Activated CD8-positive, alpha-beta T cell treated with anti-CD3 and anti-CD28 coated beads, Interleukin-2, amount 10 ng/mL, durations not matched to agents 7 days and 5 days (primary cell): ENCODE measurements at regions not wholly inside any gene's neighbourhood (a gene's known extent, or its start where the extent isn't known, plus 50 kb on each side); places are given as distances from the start of the nearest gene placed in this dataset.

ENCODE experiments used
- ATAC-seq: fragments of 150-1000 bp; cut with Tn5 transposase; one replicate; pipeline ENCODE4 v1.10.0; 2021; ENCODE audit warnings: moderate library complexity
- CTCF ChIA-PET: fragments of 350-600 bp; sonication (Branson Sonifier 250); formaldehyde crosslinking; loops from one replicate; lab custom pipeline; 2021; ENCODE audit warnings: antibody characterized with exemption; lab: Charles Lee
- POLR2A ChIA-PET: fragments of 350-600 bp; sonication (Branson Sonifier 250); formaldehyde crosslinking; loops from one replicate; lab custom pipeline; 2021; ENCODE audit warnings: antibody characterized with exemption; lab: Charles Lee
- DNase-seq: peaks from one replicate; pipeline ENCODE4 v3.0.0-alpha.2; 2020
- H3K27ac Mint-ChIP-seq: one replicate; pipeline ENCODE4 v1.8.0; 2021; ENCODE audit warnings: mild to moderate bottlenecking, mixed read lengths
- H3K27me3 Mint-ChIP-seq: one replicate; pipeline ENCODE4 v1.8.0; 2021; ENCODE audit warnings: low read depth, mixed read lengths
- H3K36me3 Mint-ChIP-seq: one replicate; pipeline ENCODE4 v1.8.0; 2021; ENCODE audit warnings: low read depth, mixed read lengths
- H3K4me1 Mint-ChIP-seq: one replicate; pipeline ENCODE4 v1.8.0; 2021; ENCODE audit warnings: low read depth, mixed read lengths
- H3K4me3 Mint-ChIP-seq: one replicate; pipeline ENCODE4 v1.8.0; 2021; ENCODE audit warnings: mild to moderate bottlenecking, mixed read lengths
- H3K9me3 Mint-ChIP-seq: one replicate; pipeline ENCODE4 v1.8.0; 2022; ENCODE audit warnings: mixed read lengths; ENCODE audit not compliant: insufficient read depth

GRCh38 chr2:15042801-15043217 lies 410.3 kb downstream of the LRATD1 start:
- ChIA-PET CTCF (no interaction called here), POLR2A (no interaction called here)
- no peaks in the 10 kb centered on the region for H3K36me3 Mint-ChIP-seq
- DNase-seq: no peak
- H3K4me3 Mint-ChIP-seq: no peak overlapping the region
- no peak for ATAC-seq
- H3K27me3 Mint-ChIP-seq: peaks cover 4% of the 10 kb centered on the region
- H3K9me3 Mint-ChIP-seq: no peaks in the 10 kb centered on the region
- no peaks in the 10 kb centered on the region for H3K4me1 Mint-ChIP-seq
- no peak overlapping the region for H3K27ac Mint-ChIP-seq

- Mint-ChIP-seq H3K4me3 (no peak overlapping the region), H3K27ac (no peak overlapping the region), H3K36me3 (no peaks in the 10 kb centered on the region), H3K27me3 (peaks cover 4% of the 10 kb centered on the region), H3K4me1 (no peaks in the 10 kb centered on the region), H3K9me3 (no peaks in the 10 kb centered on the region)
- DNase-seq: no peak
- ChIA-PET CTCF (interaction anchor here (0.6 kb wide), 1 partner anchor 1501 kb away, joined by 3 read pairs; no protein-coding TSS in a partner anchor), POLR2A (no interaction called here)
- ATAC-seq: no peak
Observed at GRCh38 chr2:15043336-15044058, 411.0 kb downstream of the LRATD1 start.

- Mint-ChIP-seq H3K36me3 (no peaks in the 10 kb centered on the region), H3K27me3 (peaks cover 4% of the 10 kb centered on the region), H3K4me1 (no peaks in the 10 kb centered on the region), H3K9me3 (no peaks in the 10 kb centered on the region), H3K27ac (no peak overlapping the region), H3K4me3 (no peak overlapping the region)
- ATAC-seq: no peak
- CTCF ChIA-PET: no interaction called here
- POLR2A ChIA-PET: no interaction called here
- DNase-seq: no peak
Observed at GRCh38 chr2:15045054-15045453, 412.5 kb downstream of the LRATD1 start.

- H3K36me3 Mint-ChIP-seq: no peaks in the 10 kb centered on the region
- no peak overlapping the region for H3K4me3 Mint-ChIP-seq
- no peaks in the 10 kb centered on the region for H3K9me3 Mint-ChIP-seq
- H3K27ac Mint-ChIP-seq: no peak overlapping the region
- ATAC-seq (no peak), DNase-seq (no peak)
- ChIA-PET CTCF (interaction anchor here (1.7 kb wide), 1 partner anchor 11 kb away, joined by 4 read pairs; no protein-coding TSS in a partner anchor), POLR2A (no interaction called here)
- H3K27me3 Mint-ChIP-seq: no peaks in the 10 kb centered on the region
- no peaks in the 10 kb centered on the region for H3K4me1 Mint-ChIP-seq
Observed at GRCh38 chr2:15047184-15047583, 414.7 kb downstream of the LRATD1 start.

- no peak for ATAC-seq
- DNase-seq: no peak
- Mint-ChIP-seq H3K4me3 (no peak overlapping the region), H3K27me3 (no peaks in the 10 kb centered on the region), H3K4me1 (peaks cover under 1% of the 10 kb centered on the region), H3K27ac (no peak overlapping the region), H3K9me3 (no peaks in the 10 kb centered on the region), H3K36me3 (no peaks in the 10 kb centered on the region)
- ChIA-PET CTCF (no interaction called here), POLR2A (no interaction called here)
Observed at GRCh38 chr2:15048000-15048399, 415.5 kb downstream of the LRATD1 start.

GRCh38 chr2:15049096-15049993 lies 416.8 kb downstream of the LRATD1 start:
- no peak for ATAC-seq
- Mint-ChIP-seq H3K36me3 (no peaks in the 10 kb centered on the region), H3K27ac (no peak overlapping the region), H3K4me1 (peaks cover 4% of the 10 kb centered on the region), H3K9me3 (no peaks in the 10 kb centered on the region), H3K27me3 (peaks cover 1% of the 10 kb centered on the region), H3K4me3 (no peak overlapping the region)
- POLR2A ChIA-PET: no interaction called here
- CTCF ChIA-PET: interaction anchor here (0.9 kb wide), 1 partner anchor 10 kb away, joined by 3 read pairs; no protein-coding TSS in a partner anchor
- no peak for DNase-seq

- DNase-seq (no peak), ATAC-seq (no peak)
- no peaks in the 10 kb centered on the region for H3K36me3 Mint-ChIP-seq
- peaks cover 9% of the 10 kb centered on the region for H3K27me3 Mint-ChIP-seq
- no peaks in the 10 kb centered on the region for H3K9me3 Mint-ChIP-seq
- H3K4me1 Mint-ChIP-seq: peaks cover 4% of the 10 kb centered on the region
- no peak overlapping the region for H3K4me3 Mint-ChIP-seq
- CTCF ChIA-PET: no interaction called here
- H3K27ac Mint-ChIP-seq: no peak overlapping the region
- POLR2A ChIA-PET: no interaction called here
Observed at GRCh38 chr2:15050483-15050882, 418.0 kb downstream of the LRATD1 start.

- Mint-ChIP-seq H3K27ac (no peak overlapping the region), H3K36me3 (no peaks in the 10 kb centered on the region), H3K9me3 (no peaks in the 10 kb centered on the region), H3K27me3 (peaks cover 14% of the 10 kb centered on the region), H3K4me1 (peaks cover 4% of the 10 kb centered on the region), H3K4me3 (no peak overlapping the region)
- CTCF ChIA-PET: no interaction called here
- ATAC-seq (no peak), DNase-seq (no peak)
- POLR2A ChIA-PET: no interaction called here
Observed at GRCh38 chr2:15053542-15053941, 421.0 kb downstream of the LRATD1 start.

- POLR2A ChIA-PET: no interaction called here
- H3K4me1 Mint-ChIP-seq: peaks cover 2% of the 10 kb centered on the region
- H3K27me3 Mint-ChIP-seq: peaks cover 16% of the 10 kb centered on the region
- H3K4me3 Mint-ChIP-seq: no peak overlapping the region
- DNase-seq (peak; percentile 26), ATAC-seq (no peak)
- H3K9me3 Mint-ChIP-seq: no peaks in the 10 kb centered on the region
- H3K27ac Mint-ChIP-seq: no peak overlapping the region
- no peaks in the 10 kb centered on the region for H3K36me3 Mint-ChIP-seq
- CTCF ChIA-PET: interaction anchor here (0.7 to 1.0 kb wide), 2 partner anchors 12 to 519 kb away, joined by 3 to 4 read pairs; no protein-coding TSS in a partner anchor
Observed at GRCh38 chr2:15058015-15058720, 425.7 kb downstream of the LRATD1 start.

- Mint-ChIP-seq H3K9me3 (no peaks in the 10 kb centered on the region), H3K27me3 (peaks cover 16% of the 10 kb centered on the region), H3K4me1 (no peaks in the 10 kb centered on the region), H3K4me3 (no peak overlapping the region), H3K36me3 (no peaks in the 10 kb centered on the region), H3K27ac (no peak overlapping the region)
- DNase-seq (no peak), ATAC-seq (no peak)
- CTCF ChIA-PET: interaction anchor here (0.7 to 1.2 kb wide), 3 partner anchors 12 to 518 kb away, joined by 3 to 4 read pairs (median 3); no protein-coding TSS in a partner anchor
- POLR2A ChIA-PET: no interaction called here
Observed at GRCh38 chr2:15058721-15059157, 426.2 kb downstream of the LRATD1 start.

- POLR2A ChIA-PET: no interaction called here
- DNase-seq (no peak), ATAC-seq (no peak)
- CTCF ChIA-PET: interaction anchor here (0.9 to 1.2 kb wide), 2 partner anchors 11 to 19 kb away, joined by 3 read pairs; no protein-coding TSS in a partner anchor
- Mint-ChIP-seq H3K27ac (no peak overlapping the region), H3K9me3 (no peaks in the 10 kb centered on the region), H3K4me3 (no peak overlapping the region), H3K27me3 (peaks cover 10% of the 10 kb centered on the region), H3K36me3 (no peaks in the 10 kb centered on the region), H3K4me1 (no peaks in the 10 kb centered on the region)
Observed at GRCh38 chr2:15059870-15060512, 427.5 kb downstream of the LRATD1 start.
